Epithelial cell of esophagus (primary cell): ENCODE measurements at regions not wholly inside any gene's neighbourhood (a gene's known extent, or its start where the extent isn't known, plus 50 kb on each side); places are given as distances from the start of the nearest gene placed in this dataset.

Experiments used
- DNase-seq: peaks from one replicate; pipeline ENCODE4 v3.0.0; 2010; ENCODE audit warnings: low read depth
- H3K4me3 ChIP-seq: 2 replicates; pipeline ENCODE4 v1.5.1; 2011; ENCODE audit warnings: mild to moderate bottlenecking, low read length, control low read depth
- TF ChIP-seq, protein P1 (sequence below): IDR thresholded peaks from 2 replicates; pipeline ENCODE4 v1.5.1; 2011; ENCODE audit warnings: low read depth, mild to moderate bottlenecking, low read length, control low read depth, inconsistent platforms; ENCODE audit not compliant: insufficient read depth; ENCODE audit errors: missing control alignments

DNA sequence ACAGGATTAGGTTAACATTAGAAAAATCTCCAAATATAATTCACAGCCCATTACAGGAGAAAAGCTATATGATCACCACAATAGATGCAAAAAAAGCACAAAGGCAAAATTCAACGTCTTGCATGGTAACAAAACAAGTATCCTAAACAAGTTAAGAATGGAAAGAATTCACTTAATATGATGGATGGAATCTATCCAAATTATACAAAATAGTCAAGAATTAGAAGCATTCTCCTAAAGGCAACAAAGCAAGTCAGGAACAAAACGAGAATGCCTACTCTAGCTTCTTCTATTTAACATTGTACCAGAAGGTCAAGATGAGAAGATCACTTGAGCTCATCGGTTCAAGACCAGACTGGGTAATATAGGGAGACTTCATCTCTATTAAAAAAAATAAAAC is 442.8 kb downstream of the SETD4 start:
- no peak for DNase-seq
- TF ChIP-seq, protein P1, sequence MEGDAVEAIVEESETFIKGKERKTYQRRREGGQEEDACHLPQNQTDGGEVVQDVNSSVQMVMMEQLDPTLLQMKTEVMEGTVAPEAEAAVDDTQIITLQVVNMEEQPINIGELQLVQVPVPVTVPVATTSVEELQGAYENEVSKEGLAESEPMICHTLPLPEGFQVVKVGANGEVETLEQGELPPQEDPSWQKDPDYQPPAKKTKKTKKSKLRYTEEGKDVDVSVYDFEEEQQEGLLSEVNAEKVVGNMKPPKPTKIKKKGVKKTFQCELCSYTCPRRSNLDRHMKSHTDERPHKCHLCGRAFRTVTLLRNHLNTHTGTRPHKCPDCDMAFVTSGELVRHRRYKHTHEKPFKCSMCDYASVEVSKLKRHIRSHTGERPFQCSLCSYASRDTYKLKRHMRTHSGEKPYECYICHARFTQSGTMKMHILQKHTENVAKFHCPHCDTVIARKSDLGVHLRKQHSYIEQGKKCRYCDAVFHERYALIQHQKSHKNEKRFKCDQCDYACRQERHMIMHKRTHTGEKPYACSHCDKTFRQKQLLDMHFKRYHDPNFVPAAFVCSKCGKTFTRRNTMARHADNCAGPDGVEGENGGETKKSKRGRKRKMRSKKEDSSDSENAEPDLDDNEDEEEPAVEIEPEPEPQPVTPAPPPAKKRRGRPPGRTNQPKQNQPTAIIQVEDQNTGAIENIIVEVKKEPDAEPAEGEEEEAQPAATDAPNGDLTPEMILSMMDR, result no peak
- H3K4me3 ChIP-seq, result no peak overlapping the region

DNA sequence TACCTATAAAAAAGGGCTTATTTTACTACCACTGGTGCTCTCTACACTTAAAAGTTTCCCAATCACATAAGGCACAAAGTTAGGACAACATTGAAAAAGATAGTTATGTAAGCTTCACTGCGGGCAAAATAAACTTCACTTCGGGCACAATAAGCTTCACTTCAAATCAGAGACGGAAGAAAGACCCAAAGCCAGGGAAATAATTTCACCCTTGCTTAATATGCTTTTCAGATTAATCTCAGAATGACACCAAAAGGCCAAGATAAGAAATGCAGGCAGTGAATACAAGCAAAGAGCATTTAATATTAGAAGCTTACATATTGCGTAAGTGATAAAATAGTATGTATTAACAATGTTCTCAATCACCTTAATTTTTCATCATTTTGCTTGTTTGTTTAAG is 444.2 kb downstream of the SETD4 start:
- TF ChIP-seq, protein P1, result peak; percentile 44
- DNase-seq, result peak; percentile 59

DNA sequence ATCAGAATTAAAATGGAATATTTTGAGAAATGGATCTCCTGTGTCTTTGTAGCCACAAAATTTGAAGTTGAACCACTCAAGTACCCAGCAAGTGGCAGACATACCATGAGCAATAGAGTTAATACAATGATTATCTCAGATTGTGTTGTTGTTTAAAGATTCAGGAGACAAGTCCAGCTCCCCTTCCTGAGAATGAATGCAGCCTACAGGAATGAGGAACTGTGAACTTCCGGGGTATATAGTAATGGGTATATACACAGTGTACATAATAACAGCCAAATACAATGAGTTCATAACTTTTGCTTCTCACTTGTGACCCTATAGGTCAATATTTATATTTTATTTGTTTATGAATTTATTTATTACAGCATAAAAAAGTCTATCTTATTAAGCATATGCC is 445.0 kb downstream of the SETD4 start:
- H3K4me3 ChIP-seq, result no peak overlapping the region
- DNase-seq, result peak; percentile 43
- TF ChIP-seq, protein P1, result no peak

More for the DNA sequence above, 444.2 kb downstream of the SETD4 start:
- H3K4me3 ChIP-seq, result no peak overlapping the region

DNA sequence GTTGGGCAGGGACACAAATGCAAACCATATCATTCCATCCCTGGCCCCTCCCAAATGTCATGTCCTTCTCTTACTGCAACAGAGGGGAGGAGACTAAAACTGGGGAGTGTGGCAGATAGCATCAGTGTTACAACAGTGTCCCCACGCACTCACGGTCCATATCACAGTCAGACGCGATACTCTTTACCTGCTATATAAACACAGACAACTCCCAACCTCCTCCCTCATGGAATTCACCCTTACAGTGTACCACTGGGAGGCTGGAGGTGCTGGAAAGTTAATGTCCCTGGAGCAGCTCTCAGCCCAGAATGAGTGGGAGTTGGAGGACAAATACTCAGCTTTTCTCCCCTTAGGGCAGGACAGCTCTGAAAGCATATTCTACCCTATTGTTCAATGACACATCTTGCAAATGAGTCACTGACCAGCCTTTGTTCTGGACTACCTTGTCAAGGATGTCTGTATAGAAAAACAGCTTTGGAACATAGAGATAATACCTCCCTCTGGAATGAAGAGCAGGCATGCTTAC is 445.9 kb downstream of the SETD4 start:
- TF ChIP-seq, protein P1, result no peak

DNA sequence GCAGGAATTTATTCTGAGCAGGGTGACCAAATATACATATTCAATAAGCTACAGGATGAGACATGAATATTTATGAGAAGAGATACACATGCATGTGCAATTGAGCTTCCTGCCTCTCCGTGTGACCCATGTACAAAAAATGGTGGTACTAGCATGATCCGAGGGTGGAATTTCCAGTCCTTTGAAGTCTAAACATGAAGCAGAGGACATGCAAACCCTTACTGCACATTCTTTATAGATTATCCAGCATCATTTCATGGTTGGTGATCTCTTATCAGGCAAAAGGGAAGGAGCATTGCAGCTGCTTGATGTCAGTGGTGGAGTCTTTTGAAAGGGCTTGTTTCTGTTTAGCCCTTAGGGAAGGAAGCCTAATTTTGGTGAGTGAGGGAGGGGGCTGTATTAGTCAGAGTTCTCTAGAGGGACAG is 448.6 kb downstream of the SETD4 start:
- DNase-seq, result peak; percentile 25

More for the DNA sequence above, 445.9 kb downstream of the SETD4 start:
- peak; percentile 96 for DNase-seq
- H3K4me3 ChIP-seq, result no peak overlapping the region

DNA sequence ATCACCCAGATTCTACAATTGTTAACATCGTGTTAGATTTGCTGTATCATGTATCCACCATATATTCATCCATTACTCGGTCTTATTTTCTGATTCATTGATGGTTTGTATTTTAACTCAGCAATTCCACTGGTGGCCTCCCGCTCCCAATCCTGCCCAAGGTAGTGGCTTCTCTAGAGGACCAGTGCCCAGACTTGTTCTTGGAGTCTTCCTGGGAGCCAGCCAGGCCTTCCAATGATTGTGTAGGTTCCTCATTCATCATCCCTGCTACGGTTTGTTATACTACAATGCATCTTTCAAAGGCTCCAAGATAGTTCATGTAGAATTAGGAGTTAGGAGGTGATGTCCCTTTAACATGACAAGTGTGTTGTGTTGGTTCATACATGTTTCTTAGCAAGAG is 451.1 kb downstream of the SETD4 start:
- H3K4me3 ChIP-seq, result no peak overlapping the region
- peak; percentile 91 for DNase-seq
- TF ChIP-seq, protein P1, result no peak

More for the DNA sequence above, 448.6 kb downstream of the SETD4 start:
- TF ChIP-seq, protein P1, result no peak
- no peak overlapping the region for H3K4me3 ChIP-seq

DNA sequence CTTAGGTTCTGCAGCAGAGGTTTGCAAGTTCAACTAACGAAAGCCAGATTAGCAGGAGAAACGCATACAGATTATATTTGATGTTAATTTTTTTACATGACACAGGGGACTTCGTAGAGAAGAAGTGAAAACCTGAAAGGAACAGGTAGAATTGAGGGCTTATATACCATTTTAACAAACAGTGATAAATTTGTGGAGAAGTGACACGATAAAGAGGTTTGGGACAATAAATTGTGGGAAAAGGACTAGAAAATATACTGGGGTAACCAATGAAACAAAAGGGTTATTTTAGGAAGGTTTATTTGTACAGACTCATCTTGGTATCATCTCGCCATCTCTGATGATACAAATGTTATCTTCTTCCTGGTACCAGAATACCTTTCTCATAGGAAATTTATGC is 452.9 kb downstream of the SETD4 start:
- TF ChIP-seq, protein P1, result no peak
- no peak for DNase-seq

More for the DNA sequence above, 452.9 kb downstream of the SETD4 start:
- no peak overlapping the region for H3K4me3 ChIP-seq
